COLO668 (cell line): ENCODE measurements at regions not wholly inside any gene's neighbourhood (a gene's known extent, or its start where the extent isn't known, plus 50 kb on each side); places are given as distances from the start of the nearest gene placed in this dataset.
"Not testable (repeated sequence)": the region's sequence is repeated elsewhere in the genome, so short reads cannot be mapped to it uniquely, and the experiment has no call there.

Experiments
- DNase-seq: peaks from one replicate; lab custom pipeline; 2025; ENCODE audit not compliant: unreplicated experiment; lab: John Stamatoyannopoulos, UW

- no peak for DNase-seq
These were observed 69.8 kb downstream of the RMI2 start for GRCh38 chr16:11414815-11415775.

- no peak for DNase-seq
These were observed 71.2 kb downstream of the RMI2 start for GRCh38 chr16:11416228-11417001.

GRCh38 chr16:11417487-11417886 is 72.2 kb downstream of the RMI2 start:
- no peak for DNase-seq

- no peak for DNase-seq
These were observed 73.2 kb downstream of the RMI2 start for GRCh38 chr16:11418506-11418905.

GRCh38 chr16:11420067-11420466 is 74.8 kb downstream of the RMI2 start:
- not testable (repeated sequence) for DNase-seq

GRCh38 chr16:11420895-11421294 is 75.6 kb downstream of the RMI2 start:
- no peak for DNase-seq

GRCh38 chr16:11422381-11423314 is 77.4 kb downstream of the RMI2 start:
- no peak for DNase-seq

- DNase-seq, result no peak
These were observed 78.3 kb downstream of the RMI2 start for GRCh38 chr16:11423315-11424117.

- DNase-seq, result no peak
These were observed 78.8 kb downstream of the RMI2 start for GRCh38 chr16:11424118-11424460.

- no peak for DNase-seq
These were observed 79.9 kb downstream of the RMI2 start for GRCh38 chr16:11425140-11425539.

GRCh38 chr16:11428623-11428953 is 83.3 kb downstream of the RMI2 start:
- no peak for DNase-seq

GRCh38 chr16:11429123-11429522 is 83.9 kb downstream of the RMI2 start:
- no peak for DNase-seq

GRCh38 chr16:11429823-11430222 is 84.6 kb downstream of the RMI2 start:
- DNase-seq, result no peak

GRCh38 chr16:11430601-11431317 is 85.5 kb downstream of the RMI2 start:
- DNase-seq, result no peak

GRCh38 chr16:11431915-11432465 is 86.7 kb downstream of the RMI2 start:
- DNase-seq, result no peak

GRCh38 chr16:11432856-11433395 is 87.7 kb downstream of the RMI2 start:
- no peak for DNase-seq

- DNase-seq, result no peak
These were observed 90.3 kb downstream of the RMI2 start for GRCh38 chr16:11435576-11435975.

GRCh38 chr16:11437069-11437468 is 91.8 kb downstream of the RMI2 start:
- DNase-seq, result no peak
